ENCODE measurements at regions not wholly inside any gene's neighbourhood (a gene's known extent, or its start where the extent isn't known, plus 50 kb on each side); places are given as distances from the start of the nearest gene placed in this dataset.

GRCh38 chr6:100959280-100959679 is 78.2 kb upstream of the ASCC3 start:
- Histone ChIP-seq H3K36me3 (replicated peaks in 1 of 2; ENCODE audit: control insufficient read depth in 1 of 2, insufficient read depth in 2 of 2, low read length in 2 of 2) (no peaks in the 10 kb centered on the region), H3K79me2 (ENCODE audit: insufficient read depth, low read length) (no peaks in the 10 kb centered on the region), H3K27ac (ENCODE audit: extremely low read length, insufficient read depth, low read length) (no peak overlapping the region), H3K4me3 (replicated peaks in 1 of 3; ENCODE audit: insufficient read depth in 1 of 3, low read depth in 2 of 3, low read length in 3 of 3) (no peak overlapping the region), H3K4me1 (ENCODE audit: insufficient read depth, low read length) (no peaks in the 10 kb centered on the region), H3K9me3 (ENCODE audit: low read length) (no peaks in the 10 kb centered on the region), H2AFZ (ENCODE audit: low read length) (no peak overlapping the region), H3K4me2 (ENCODE audit: low read depth, low read length) (no peak overlapping the region), H3K9ac (ENCODE audit: insufficient read depth, low read depth, low read length) (no peak overlapping the region), H4K20me1 (ENCODE audit: insufficient read depth, low read length) (no peaks in the 10 kb centered on the region), H3K27me3 (ENCODE audit: control insufficient read depth in 1 of 2, insufficient read depth in 2 of 2, low read length in 2 of 2) (no peaks in the 10 kb centered on the region; a peak in 1 of 5 replicates)
- CTCF ChIA-PET (ENCODE audit: low intra/inter-chr PET ratio, low total read pairs), result no interaction called here
- ATAC-seq (no peak), DNase-seq (ENCODE audit: low spot score) (no peak), FAIRE-seq (no peak)
- TF ChIP-seq TGIF2 (CRISPR knock-in tag; IDR thresholded peaks at IDR 0.05), result no peak
- TF ChIP-seq CEBPB (IDR thresholded peaks at IDR 0.05; ENCODE audit: borderline replicate concordance, low read depth, low read length), result 0 out of 2 replicates have a peak, but pooled peaks have one; percentile 3
- in situ Hi-C loops (cut with HindIII; ENCODE audit: extremely low pct_ligation_motif_present, low pct_unique_long_range_greater_than_20kb), result no loop called here
- intact Hi-C loops (cut with micrococcal nuclease; ENCODE audit: unreplicated experiment), result no loop called here
- no TSS peak for BruUV-seq (replicated peaks)
- POLR2A ChIA-PET, result no interaction called here
- WGBS (ENCODE audit: low lambda C conversion rate), result 23% methylated on average over 3 of the region's 3 CpGs

- FAIRE-seq (no peak), ATAC-seq (no peak), DNase-seq (ENCODE audit: low spot score) (no peak)
- 6% methylated on average over 1 of the region's 1 CpG for WGBS (ENCODE audit: low lambda C conversion rate)
- no peak overlapping the region for H2AFZ ChIP-seq (ENCODE audit: low read length)
- no peaks in the 10 kb centered on the region for H3K9me3 ChIP-seq (ENCODE audit: low read length)
- no peak overlapping the region for H3K4me3 ChIP-seq (replicated peaks in 1 of 3; ENCODE audit: insufficient read depth in 1 of 3, low read depth in 2 of 3, low read length in 3 of 3)
- TF ChIP-seq CREM (IDR thresholded peaks at IDR 0.05) (no peak), CREM (CRISPR knock-in tag; IDR thresholded peaks at IDR 0.05) (no peak), FOXP4 (CRISPR knock-in tag; IDR thresholded peaks at IDR 0.05) (no peak), SSRP1 (CRISPR knock-in tag; IDR thresholded peaks at IDR 0.05) (no peak), MIXL1 (CRISPR knock-in tag; IDR thresholded peaks at IDR 0.05) (no peak), ZNF775 (CRISPR knock-in tag; IDR thresholded peaks at IDR 0.05; ENCODE audit: borderline replicate concordance) (no peak), CC2D1A (CRISPR knock-in tag; IDR thresholded peaks at IDR 0.05) (no peak), ZNF784 (CRISPR knock-in tag; IDR thresholded peaks at IDR 0.05; ENCODE audit: borderline replicate concordance) (no peak)
- TF ChIP-seq, protein P1, sequence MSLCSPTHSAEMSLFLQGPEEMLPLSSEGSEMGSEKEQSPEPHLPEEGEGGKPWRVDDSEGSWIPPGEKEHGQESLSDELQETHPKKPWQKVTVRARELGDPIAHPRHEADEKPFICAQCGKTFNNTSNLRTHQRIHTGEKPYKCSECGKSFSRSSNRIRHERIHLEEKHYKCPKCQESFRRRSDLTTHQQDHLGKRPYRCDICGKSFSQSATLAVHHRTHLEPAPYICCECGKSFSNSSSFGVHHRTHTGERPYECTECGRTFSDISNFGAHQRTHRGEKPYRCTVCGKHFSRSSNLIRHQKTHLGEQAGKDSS (CRISPR knock-in tag; IDR thresholded peaks at IDR 0.05; ENCODE audit: borderline replicate concordance, low read depth), result no peak
- no peaks in the 10 kb centered on the region for H3K79me2 ChIP-seq (ENCODE audit: insufficient read depth, low read length)
- CTCF ChIA-PET (ENCODE audit: low intra/inter-chr PET ratio, low total read pairs), result no interaction called here
- H3K9ac ChIP-seq (ENCODE audit: insufficient read depth, low read depth, low read length), result no peak overlapping the region
- no peaks in the 10 kb centered on the region for H4K20me1 ChIP-seq (ENCODE audit: insufficient read depth, low read length)
- no peaks in the 10 kb centered on the region for H3K4me1 ChIP-seq (ENCODE audit: insufficient read depth, low read length)
- intact Hi-C loops (cut with micrococcal nuclease; ENCODE audit: unreplicated experiment), result no loop called here
- in situ Hi-C loops (cut with HindIII; ENCODE audit: extremely low pct_ligation_motif_present, low pct_unique_long_range_greater_than_20kb), result no loop called here
- no peak overlapping the region for H3K27ac ChIP-seq (ENCODE audit: extremely low read length, insufficient read depth, low read length)
- H3K27me3 ChIP-seq (ENCODE audit: control insufficient read depth in 1 of 2, insufficient read depth in 2 of 2, low read length in 2 of 2), result no peaks in the 10 kb centered on the region; a peak in 1 of 5 replicates
- POLR2A ChIA-PET, result no interaction called here
- H3K36me3 ChIP-seq (replicated peaks in 1 of 2; ENCODE audit: control insufficient read depth in 1 of 2, insufficient read depth in 2 of 2, low read length in 2 of 2), result no peaks in the 10 kb centered on the region
- no peak overlapping the region for H3K4me2 ChIP-seq (ENCODE audit: low read depth, low read length)
- BruUV-seq (replicated peaks), result no TSS peak
Observed at GRCh38 chr6:100962466-100962865, 81.3 kb upstream of the ASCC3 start.
